ENCODE measurements at regions not wholly inside any gene's neighbourhood (a gene's known extent, or its start where the extent isn't known, plus 50 kb on each side); places are given as distances from the start of the nearest gene placed in this dataset.
"Not testable (repeated sequence)": the region's sequence is repeated elsewhere in the genome, so short reads cannot be mapped to it uniquely, and the experiment has no call there.

DNA sequence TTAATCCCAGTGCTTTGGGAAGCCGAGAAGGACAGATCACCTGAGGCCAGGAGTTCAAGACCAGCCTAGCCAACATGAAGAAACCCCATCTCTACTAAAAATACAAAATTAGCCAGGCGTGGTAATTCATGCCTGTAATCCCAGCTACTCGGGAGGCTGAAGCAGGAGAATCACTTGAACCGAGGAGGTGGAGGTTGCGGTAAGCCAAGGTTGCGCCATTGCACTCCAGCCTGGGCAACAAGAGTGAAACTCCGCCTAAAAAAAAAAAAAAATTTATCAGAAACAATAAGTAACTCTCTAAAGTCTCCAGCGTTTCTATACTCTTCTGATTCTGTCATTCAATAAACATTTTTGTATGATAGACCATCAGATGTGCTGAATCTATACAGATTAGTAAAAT, 55.7 kb upstream of the FNDC3B start:
- WGBS, 2 experiments (ENCODE audit: extremely low coverage in 1 of 2, insufficient coverage in 1 of 2, insufficient read length in 1 of 2, insufficient replicate concordance in 2 of 2, low coverage in 1 of 2, low lambda C conversion rate in 2 of 2, missing lambda C conversion rate in 1 of 2), result 94% methylated on average over 8 of the region's 8 CpGs; no CpG with 5 or more reads in 1 of the 2 experiments
- H3K4me1 ChIP-seq (replicated peaks in 1 of 4; ENCODE audit: control insufficient read depth in 3 of 4, insufficient read depth in 4 of 4, low read length in 3 of 4); DNase-seq (ENCODE audit: low read depth in 1 of 2, low spot score in 2 of 2); H4K91ac ChIP-seq (replicated peaks; ENCODE audit: insufficient read length, low read length); H2BK120ac ChIP-seq (replicated peaks; ENCODE audit: low read depth, low read length); H3K4me3 ChIP-seq (ENCODE audit: extremely low read depth in 1 of 4, insufficient read depth in 2 of 4, low read depth in 3 of 4, low read length in 4 of 4); H3K79me2 ChIP-seq (ENCODE audit: control insufficient read depth in 1 of 2, insufficient read depth in 2 of 2, low read length in 2 of 2); H3K23me2 ChIP-seq (ENCODE audit: low read depth, low read length); H3K14ac ChIP-seq (ENCODE audit: insufficient read length); POLR2A ChIA-PET (ENCODE audit: partially characterized antibody); H3K4me2 ChIP-seq (ENCODE audit: insufficient read depth in 1 of 2, low read depth in 2 of 2, low read length in 2 of 2); H4K8ac ChIP-seq (ENCODE audit: extremely low read depth, insufficient read depth, low read length); H3K56ac ChIP-seq (replicated peaks; ENCODE audit: insufficient read length, low read depth, low read length); FAIRE-seq; H3K79me1 ChIP-seq (ENCODE audit: low read depth, low read length); H3K9me3 ChIP-seq (ENCODE audit: insufficient read depth in 2 of 2, low read depth in 1 of 2, low read length in 1 of 2); H2BK5ac ChIP-seq (ENCODE audit: low read depth, low read length); H3K18ac ChIP-seq (ENCODE audit: extremely low read depth, low read length); H3K23ac ChIP-seq (ENCODE audit: insufficient read length); H3K4ac ChIP-seq (replicated peaks; ENCODE audit: insufficient read length, low read depth, low read length); H3K27me3 ChIP-seq (replicated peaks in 1 of 4; ENCODE audit: control insufficient read depth in 3 of 4, extremely low read depth in 1 of 4, insufficient read depth in 3 of 4, low read length in 3 of 4); H2AFZ ChIP-seq (ENCODE audit: low read length); H3K36me3 ChIP-seq (ENCODE audit: control insufficient read depth in 2 of 4, insufficient read depth in 4 of 4, low read length in 3 of 4); H3K9ac ChIP-seq (replicated peaks in 1 of 4; ENCODE audit: extremely low read depth in 1 of 4, low read depth in 3 of 4, low read length in 3 of 4); H2BK12ac ChIP-seq (ENCODE audit: low read depth, low read length); H2BK20ac ChIP-seq (ENCODE audit: low read length); H3K27ac ChIP-seq (ENCODE audit: low read depth, low read length); H4K20me1 ChIP-seq (replicated peaks in 1 of 2; ENCODE audit: control insufficient read depth in 1 of 2, insufficient read depth in 2 of 2, low read length in 2 of 2); H2AK5ac ChIP-seq (ENCODE audit: low read depth, low read length); H2BK15ac ChIP-seq (ENCODE audit: low read length); H4K5ac ChIP-seq (ENCODE audit: insufficient read length, low read depth, low read length): not testable (repeated sequence)
- CTCF ChIA-PET (ENCODE audit: partially characterized antibody), result interaction anchor here (0.6 to 1.5 kb wide), 2 partner anchors 10 to 22 kb away, joined by 4 to 8 read pairs; no protein-coding TSS in a partner anchor

All from H1 (cell line).